ENCODE measurements at regions not wholly inside any gene's neighbourhood (a gene's known extent, or its start where the extent isn't known, plus 50 kb on each side); places are given as distances from the start of the nearest gene placed in this dataset.

- TF ChIP-seq CTCF (IDR thresholded peaks at IDR 0.05) (no peak), POLR2A (IDR thresholded peaks at IDR 0.05) (no peak)
Observed at GRCh38 chr5:56616454-56617160, 198.7 kb upstream of the MAP3K1 start.

All from prostate gland (tissue), 2 donors.